GM23338 (cell line): ENCODE measurements at regions not wholly inside any gene's neighbourhood (a gene's known extent, or its start where the extent isn't known, plus 50 kb on each side); places are given as distances from the start of the nearest gene placed in this dataset.

Source experiments
- ATAC-seq: fragments of 200-7000 bp; cut with Tn5 transposase; 3 replicates; pipeline ENCODE4 v1.9.1; 2020
- DNase-seq: peaks from one replicate; pipeline ENCODE4 v3.0.0-alpha.2; 2015; ENCODE audit warnings: low spot score
- H2AFZ ChIP-seq: fragments of 200-600 bp; sonication (generic); 2 replicates; pipeline ENCODE4 v1.8.0; 2016; ENCODE audit warnings: antibody characterized with exemption, mild to moderate bottlenecking, moderate library complexity
- H3F3A ChIP-seq: fragments of 200-600 bp; sonication (generic); replicated peaks from 2 replicates; pipeline ENCODE4 v1.8.0; 2017; ENCODE audit warnings: antibody characterized with exemption, mixed run types, low read depth
- H3K27ac ChIP-seq: fragments of 200-600 bp; sonication (generic); 2 replicates; pipeline ENCODE4 v1.6.1; 2016; ENCODE audit warnings: low read depth
- H3K27me3 ChIP-seq: fragments of 200-600 bp; sonication (generic); 2 replicates; pipeline ENCODE4 v1.8.0; 2016; ENCODE audit warnings: mild to moderate bottlenecking, mixed run types, moderate library complexity; ENCODE audit not compliant: insufficient read depth
- H3K36me3 ChIP-seq: fragments of 200-600 bp; sonication (generic); 2 replicates; pipeline ENCODE4 v1.8.0; 2016; ENCODE audit warnings: mild to moderate bottlenecking; ENCODE audit not compliant: insufficient read depth
- H3K4me1 ChIP-seq: fragments of 200-600 bp; sonication (generic); 2 replicates; pipeline ENCODE4 v1.8.0; 2016; ENCODE audit warnings: mild to moderate bottlenecking, moderate library complexity; ENCODE audit not compliant: insufficient read depth
- H3K4me2 ChIP-seq: fragments of 200-600 bp; sonication (generic); 2 replicates; pipeline ENCODE4 v1.7.1; 2017; ENCODE audit warnings: mixed run types
- H3K4me3 ChIP-seq: fragments of 200-600 bp; sonication (generic); 2 replicates; pipeline ENCODE4 v1.6.1; 2016; ENCODE audit warnings: mixed run types
- H3K79me2 ChIP-seq: fragments of 200-600 bp; sonication (generic); replicated peaks from 2 replicates; pipeline ENCODE4 v1.8.0; 2017; ENCODE audit warnings: mild to moderate bottlenecking; ENCODE audit not compliant: insufficient read depth
- H3K9me2 ChIP-seq: fragments of 200-600 bp; sonication (generic); 2 replicates; pipeline ENCODE4 v1.8.0; 2017; ENCODE audit not compliant: insufficient read depth
- H4K20me1 ChIP-seq: fragments of 200-600 bp; sonication (generic); replicated peaks from 2 replicates; pipeline ENCODE4 v1.8.0; 2017; ENCODE audit warnings: mild to moderate bottlenecking; ENCODE audit not compliant: insufficient read depth
- H3K27ac Mint-ChIP-seq: 2 replicates; pipeline ENCODE4 v1.8.0; 2020; ENCODE audit warnings: inconsistent platforms, mild to moderate bottlenecking, moderate library complexity, mixed read lengths
- H3K27me3 Mint-ChIP-seq: 3 replicates; pipeline ENCODE4 v1.8.0; 2022; ENCODE audit warnings: low read depth, mild to moderate bottlenecking, moderate library complexity, mixed read lengths, inconsistent platforms; ENCODE audit not compliant: insufficient read depth, poor library complexity
- H3K36me3 Mint-ChIP-seq: 3 replicates; pipeline ENCODE4 v1.8.0; 2021; ENCODE audit warnings: low read depth, mild to moderate bottlenecking, inconsistent platforms, moderate library complexity, mixed read lengths
- H3K4me1 Mint-ChIP-seq: 3 replicates; pipeline ENCODE4 v1.8.0; 2020; ENCODE audit warnings: mild to moderate bottlenecking, inconsistent platforms, mixed read lengths
- H3K4me3 Mint-ChIP-seq: 3 replicates; pipeline ENCODE4 v1.8.0; 2021; ENCODE audit warnings: moderate library complexity, mild to moderate bottlenecking, inconsistent platforms, mixed read lengths
- H3K9me3 Mint-ChIP-seq: 3 replicates; pipeline ENCODE4 v1.8.0; 2020; ENCODE audit warnings: moderate library complexity, mild to moderate bottlenecking, inconsistent platforms, mixed read lengths
- CREB1 ChIP-seq: fragments of 250-450 bp; sonication (Bioruptor Pico); IDR thresholded peaks from 2 replicates; pipeline ENCODE4 v1.5.0; 2020; ENCODE audit warnings: low read depth, mild to moderate bottlenecking, moderate library complexity
- CTCF ChIP-seq, 2 experiments: fragments of 200-600 bp in 1 of 2; sonication (generic) in 1 of 2; conservative IDR thresholded peaks; 2 replicates each; pipeline versions ENCODE4 v1.5.1 to v1.6.1; 2016 to 2017; ENCODE audit warnings: antibody characterized with exemption in 2 of 2, low read depth in 2 of 2, mild to moderate bottlenecking in 2 of 2, moderate library complexity in 1 of 2
- EZH2 ChIP-seq: fragments of 200-600 bp; sonication (generic); IDR thresholded peaks from one replicate; pipeline ENCODE4 v1.8.0; 2017; ENCODE audit warnings: antibody characterized with exemption, mild to moderate bottlenecking, low read depth; ENCODE audit not compliant: unreplicated experiment
- EZH2phosphoT487 ChIP-seq: fragments of 200-600 bp; sonication (generic); IDR thresholded peaks from one replicate; pipeline ENCODE4 v1.8.1; 2018; ENCODE audit warnings: antibody characterized with exemption; ENCODE audit not compliant: unreplicated experiment
- JUNB ChIP-seq: IDR thresholded peaks from one replicate; pipeline ENCODE4 v1.6.1; 2016; ENCODE audit warnings: antibody characterized with exemption; ENCODE audit not compliant: unreplicated experiment
- NANOG ChIP-seq: IDR thresholded peaks from 2 replicates; pipeline ENCODE4 v1.6.1; 2016; ENCODE audit warnings: antibody characterized with exemption, borderline replicate concordance
- POLR2AphosphoS5 ChIP-seq: IDR thresholded peaks from 2 replicates; pipeline ENCODE4 v1.6.1; 2016; ENCODE audit warnings: antibody characterized with exemption, low read depth
- REST ChIP-seq: IDR thresholded peaks from one replicate; pipeline ENCODE4 v1.6.1; 2018; ENCODE audit warnings: antibody characterized with exemption; ENCODE audit not compliant: unreplicated experiment
- STAT1 ChIP-seq: IDR thresholded peaks from one replicate; pipeline ENCODE4 v1.6.1; 2016; ENCODE audit warnings: antibody characterized with exemption; ENCODE audit not compliant: unreplicated experiment
- ZNF114 ChIP-seq: fragments of 250-450 bp; sonication (Bioruptor Pico); IDR thresholded peaks from 2 replicates; pipeline ENCODE4 v1.5.0; 2020; ENCODE audit warnings: mild to moderate bottlenecking, moderate library complexity
- ZNF331 ChIP-seq: fragments of 250-450 bp; sonication (Bioruptor Pico); IDR thresholded peaks from 2 replicates; pipeline ENCODE4 v1.5.0; 2020; ENCODE audit warnings: low read depth, mild to moderate bottlenecking, moderate library complexity
- TF ChIP-seq, protein P1 (sequence below): IDR thresholded peaks from 2 replicates; pipeline ENCODE4 v1.6.1; 2016; ENCODE audit warnings: antibody characterized with exemption
- TF ChIP-seq, protein P2 (sequence below): fragments of 250-450 bp; sonication (Bioruptor Pico); IDR thresholded peaks from 2 replicates; pipeline ENCODE4 v1.5.0; 2020; ENCODE audit warnings: mild to moderate bottlenecking, moderate library complexity

DNA sequence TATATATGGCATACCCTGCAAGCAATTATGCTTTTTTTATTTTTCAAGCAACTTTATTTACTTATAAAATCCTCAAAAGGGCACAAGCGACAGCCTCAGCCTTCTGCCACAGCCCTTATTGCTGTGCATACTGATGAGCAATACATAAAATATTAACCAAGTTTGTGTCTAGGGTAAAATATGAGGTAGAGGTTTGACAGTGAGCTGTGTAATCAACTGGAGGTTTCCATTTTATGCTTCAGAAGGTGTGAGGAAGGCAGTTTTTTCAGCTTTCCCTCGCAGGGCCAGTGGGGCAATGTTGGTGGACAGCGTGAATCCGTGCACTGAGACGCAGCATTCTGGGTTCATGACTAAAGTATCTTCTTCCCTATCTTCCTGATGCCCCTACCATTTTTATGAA lies 310.4 kb downstream of the IRS2 start:
- no peak overlapping the region for H3K4me3 Mint-ChIP-seq
- Histone ChIP-seq H3K4me3 (no peak overlapping the region), H3K4me1 (no peaks in the 10 kb centered on the region), H3K4me2 (no peak overlapping the region), H3K9me2 (no peaks in the 10 kb centered on the region), H3K27ac (no peak overlapping the region), H2AFZ (no peak overlapping the region), H3K79me2 (no peaks in the 10 kb centered on the region), H3F3A (no peaks in the 10 kb centered on the region), H3K36me3 (no peaks in the 10 kb centered on the region), H4K20me1 (no peaks in the 10 kb centered on the region), H3K27me3 (no peaks in the 10 kb centered on the region)
- no peaks in the 10 kb centered on the region for H3K36me3 Mint-ChIP-seq
- DNase-seq (no peak), ATAC-seq (no peak)
- no peaks in the 10 kb centered on the region for H3K27me3 Mint-ChIP-seq
- TF ChIP-seq JUNB (no peak), EZH2 (no peak), NANOG (no peak), ZNF114 (CRISPR knock-in tag) (no peak), CTCF (conservative IDR thresholded peaks at IDR 0.05; ENCODE audit: low read depth in 2 of 2) (no peak), POLR2AphosphoS5 (no peak), EZH2phosphoT487 (no peak), CREB1 (CRISPR knock-in tag) (no peak), REST (no peak), STAT1 (no peak), ZNF331 (CRISPR knock-in tag) (no peak)
- TF ChIP-seq, protein P1, sequence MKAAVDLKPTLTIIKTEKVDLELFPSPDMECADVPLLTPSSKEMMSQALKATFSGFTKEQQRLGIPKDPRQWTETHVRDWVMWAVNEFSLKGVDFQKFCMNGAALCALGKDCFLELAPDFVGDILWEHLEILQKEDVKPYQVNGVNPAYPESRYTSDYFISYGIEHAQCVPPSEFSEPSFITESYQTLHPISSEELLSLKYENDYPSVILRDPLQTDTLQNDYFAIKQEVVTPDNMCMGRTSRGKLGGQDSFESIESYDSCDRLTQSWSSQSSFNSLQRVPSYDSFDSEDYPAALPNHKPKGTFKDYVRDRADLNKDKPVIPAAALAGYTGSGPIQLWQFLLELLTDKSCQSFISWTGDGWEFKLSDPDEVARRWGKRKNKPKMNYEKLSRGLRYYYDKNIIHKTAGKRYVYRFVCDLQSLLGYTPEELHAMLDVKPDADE = no peak
- TF ChIP-seq, protein P2, sequence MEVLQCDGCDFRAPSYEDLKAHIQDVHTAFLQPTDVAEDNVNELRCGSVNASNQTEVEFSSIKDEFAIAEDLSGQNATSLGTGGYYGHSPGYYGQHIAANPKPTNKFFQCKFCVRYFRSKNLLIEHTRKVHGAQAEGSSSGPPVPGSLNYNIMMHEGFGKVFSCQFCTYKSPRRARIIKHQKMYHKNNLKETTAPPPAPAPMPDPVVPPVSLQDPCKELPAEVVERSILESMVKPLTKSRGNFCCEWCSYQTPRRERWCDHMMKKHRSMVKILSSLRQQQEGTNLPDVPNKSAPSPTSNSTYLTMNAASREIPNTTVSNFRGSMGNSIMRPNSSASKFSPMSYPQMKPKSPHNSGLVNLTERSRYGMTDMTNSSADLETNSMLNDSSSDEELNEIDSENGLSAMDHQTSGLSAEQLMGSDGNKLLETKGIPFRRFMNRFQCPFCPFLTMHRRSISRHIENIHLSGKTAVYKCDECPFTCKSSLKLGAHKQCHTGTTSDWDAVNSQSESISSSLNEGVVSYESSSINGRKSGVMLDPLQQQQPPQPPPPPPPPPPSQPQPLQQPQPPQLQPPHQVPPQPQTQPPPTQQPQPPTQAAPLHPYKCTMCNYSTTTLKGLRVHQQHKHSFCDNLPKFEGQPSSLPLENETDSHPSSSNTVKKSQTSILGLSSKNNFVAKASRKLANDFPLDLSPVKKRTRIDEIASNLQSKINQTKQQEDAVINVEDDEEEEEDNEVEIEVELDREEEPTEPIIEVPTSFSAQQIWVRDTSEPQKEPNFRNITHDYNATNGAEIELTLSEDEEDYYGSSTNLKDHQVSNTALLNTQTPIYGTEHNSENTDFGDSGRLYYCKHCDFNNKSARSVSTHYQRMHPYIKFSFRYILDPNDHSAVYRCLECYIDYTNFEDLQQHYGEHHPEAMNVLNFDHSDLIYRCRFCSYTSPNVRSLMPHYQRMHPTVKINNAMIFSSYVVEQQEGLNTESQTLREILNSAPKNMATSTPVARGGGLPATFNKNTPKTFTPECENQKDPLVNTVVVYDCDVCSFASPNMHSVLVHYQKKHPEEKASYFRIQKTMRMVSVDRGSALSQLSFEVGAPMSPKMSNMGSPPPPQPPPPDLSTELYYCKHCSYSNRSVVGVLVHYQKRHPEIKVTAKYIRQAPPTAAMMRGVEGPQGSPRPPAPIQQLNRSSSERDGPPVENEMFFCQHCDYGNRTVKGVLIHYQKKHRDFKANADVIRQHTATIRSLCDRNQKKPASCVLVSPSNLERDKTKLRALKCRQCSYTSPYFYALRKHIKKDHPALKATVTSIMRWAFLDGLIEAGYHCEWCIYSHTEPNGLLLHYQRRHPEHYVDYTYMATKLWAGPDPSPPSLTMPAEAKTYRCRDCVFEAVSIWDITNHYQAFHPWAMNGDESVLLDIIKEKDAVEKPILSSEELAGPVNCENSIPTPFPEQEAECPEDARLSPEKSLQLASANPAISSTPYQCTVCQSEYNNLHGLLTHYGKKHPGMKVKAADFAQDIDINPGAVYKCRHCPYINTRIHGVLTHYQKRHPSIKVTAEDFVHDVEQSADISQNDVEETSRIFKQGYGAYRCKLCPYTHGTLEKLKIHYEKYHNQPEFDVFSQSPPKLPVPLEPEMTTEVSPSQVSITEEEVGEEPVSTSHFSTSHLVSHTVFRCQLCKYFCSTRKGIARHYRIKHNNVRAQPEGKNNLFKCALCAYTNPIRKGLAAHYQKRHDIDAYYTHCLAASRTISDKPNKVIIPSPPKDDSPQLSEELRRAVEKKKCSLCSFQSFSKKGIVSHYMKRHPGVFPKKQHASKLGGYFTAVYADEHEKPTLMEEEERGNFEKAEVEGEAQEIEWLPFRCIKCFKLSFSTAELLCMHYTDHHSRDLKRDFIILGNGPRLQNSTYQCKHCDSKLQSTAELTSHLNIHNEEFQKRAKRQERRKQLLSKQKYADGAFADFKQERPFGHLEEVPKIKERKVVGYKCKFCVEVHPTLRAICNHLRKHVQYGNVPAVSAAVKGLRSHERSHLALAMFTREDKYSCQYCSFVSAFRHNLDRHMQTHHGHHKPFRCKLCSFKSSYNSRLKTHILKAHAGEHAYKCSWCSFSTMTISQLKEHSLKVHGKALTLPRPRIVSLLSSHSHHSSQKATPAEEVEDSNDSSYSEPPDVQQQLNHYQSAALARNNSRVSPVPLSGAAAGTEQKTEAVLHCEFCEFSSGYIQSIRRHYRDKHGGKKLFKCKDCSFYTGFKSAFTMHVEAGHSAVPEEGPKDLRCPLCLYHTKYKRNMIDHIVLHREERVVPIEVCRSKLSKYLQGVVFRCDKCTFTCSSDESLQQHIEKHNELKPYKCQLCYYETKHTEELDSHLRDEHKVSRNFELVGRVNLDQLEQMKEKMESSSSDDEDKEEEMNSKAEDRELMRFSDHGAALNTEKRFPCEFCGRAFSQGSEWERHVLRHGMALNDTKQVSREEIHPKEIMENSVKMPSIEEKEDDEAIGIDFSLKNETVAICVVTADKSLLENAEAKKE (CRISPR knock-in tag) = no peak
- H3K9me3 Mint-ChIP-seq = no peaks in the 10 kb centered on the region
- H3K27ac Mint-ChIP-seq = no peak overlapping the region
- H3K4me1 Mint-ChIP-seq = no peaks in the 10 kb centered on the region; the same call in 2 of the 3 replicates
